Upper lobe of left lung (tissue), 6 donors: ENCODE measurements at regions not wholly inside any gene's neighbourhood (a gene's known extent, or its start where the extent isn't known, plus 50 kb on each side); places are given as distances from the start of the nearest gene placed in this dataset.
A peak's percentile ranks its signal among the peaks of the same experiment; 100 is the strongest.

Experiments
- ATAC-seq, 2 donors: fragments of 200-7000 bp; cut with Tn5 transposase; one replicate each; pipeline ENCODE4 v1.9.1; 2022; ENCODE audit warnings: mild to moderate bottlenecking in 2 of 2, moderate library complexity in 2 of 2; ENCODE audit not compliant: low FRiP score in 2 of 2
- DNase-seq, 2 donors: peaks; one replicate each; pipeline ENCODE4 v3.0.0-alpha.2; 2019 to 2020
- H3K27ac ChIP-seq, 4 donors: fragments of 200-600 bp; sonication (generic); one replicate each; pipeline ENCODE4 v1.5.1; 2016 to 2019
- H3K27me3 ChIP-seq, 4 donors: fragments of 200-600 bp; sonication (generic); one replicate each; pipeline ENCODE4 v1.5.1; 2017 to 2019
- H3K36me3 ChIP-seq, 4 donors: fragments of 200-600 bp; sonication (generic); one replicate each; pipeline ENCODE4 v1.5.1; 2016 to 2019
- H3K4me1 ChIP-seq, 4 donors: fragments of 200-600 bp; sonication (generic); one replicate each; pipeline ENCODE4 v1.5.1; 2018 to 2019
- H3K4me3 ChIP-seq, 4 donors: fragments of 200-600 bp; sonication (generic); one replicate each; pipeline ENCODE4 v1.5.1; 2017 to 2019; ENCODE audit warnings: mild to moderate bottlenecking in 2 of 4, moderate library complexity in 1 of 4
- H3K9me3 ChIP-seq, 4 donors: fragments of 200-600 bp; sonication (generic); one replicate each; pipeline ENCODE4 v1.5.1; 2018 to 2019
- CTCF ChIP-seq, 6 experiments: fragments of 450-650 bp in 4 of 6; fragments of 200-600 bp in 2 of 6; sonication (generic) in 2 of 6; IDR thresholded peaks; one replicate each; pipeline ENCODE4 v1.5.1; 2016 to 2019; ENCODE audit warnings: antibody characterized with exemption in 6 of 6
- EP300 ChIP-seq, 4 donors: sonication (generic); formaldehyde crosslinking; IDR thresholded peaks; one replicate each; pipeline ENCODE4 v1.5.1; 2017; ENCODE audit warnings: antibody characterized with exemption in 4 of 4, control low read depth in 2 of 4
- POLR2A ChIP-seq, 4 donors: fragments of 450-650 bp; IDR thresholded peaks; one replicate each; pipeline ENCODE4 v1.5.1; 2016 to 2017; ENCODE audit warnings: antibody characterized with exemption in 4 of 4, mild to moderate bottlenecking in 2 of 4
- POLR2AphosphoS5 ChIP-seq, 2 donors: sonication (generic); formaldehyde crosslinking; IDR thresholded peaks; one replicate each; pipeline ENCODE4 v1.5.1; 2017; ENCODE audit warnings: antibody characterized with exemption in 2 of 2
- whole genome bisulfite sequencing, 2 donors: methylation state at CpG; one replicate each; pipeline ENCODE4 v1.1.5; 2017 to 2018; 5-methylcytosine and 5-hydroxymethylcytosine counted together
- donor health status: DM: no; HTN: no; CAD: no; lungs with moderate emphysema.
- donor health status: DM: no; HTN: yes; CAD: no; lungs with severe emphysema.

GRCh38 chr16:89034573-89034961 lies 57.6 kb upstream of the CBFA2T3 start:
- TF ChIP-seq POLR2AphosphoS5 (IDR thresholded peaks at IDR 0.05) (no peak), EP300 (IDR thresholded peaks at IDR 0.05) (no peak), CTCF (IDR thresholded peaks at IDR 0.05) (no peak), POLR2A (IDR thresholded peaks at IDR 0.05) (no peak)
- no peak overlapping the region for H3K4me3 ChIP-seq
- H3K4me1 ChIP-seq, result peaks cover 0 to 3% (median 0%) of the 10 kb centered on the region in 4 donors
- 26 to 61% methylated on average over 8 to 10 of the region's 10 CpGs for WGBS, 2 donors
- H3K27me3 ChIP-seq, result peaks cover 0 to 8% (median 1%) of the 10 kb centered on the region in 4 donors
- ATAC-seq, result no peak
- H3K27ac ChIP-seq, result no peak overlapping the region
- DNase-seq, result peak in 1 of 2 donors; percentile 58
- peaks cover 0 to 3% (median 0%) of the 10 kb centered on the region in 4 donors for H3K9me3 ChIP-seq
- no peaks in the 10 kb centered on the region for H3K36me3 ChIP-seq

GRCh38 chr16:89034971-89035668 lies 58.1 kb upstream of the CBFA2T3 start:
- Histone ChIP-seq H3K9me3 (peaks cover 0 to 3% (median 0%) of the 10 kb centered on the region in 4 donors), H3K4me1 (peaks cover 0 to 3% (median 0%) of the 10 kb centered on the region in 4 donors), H3K4me3 (no peak overlapping the region), H3K36me3 (no peaks in the 10 kb centered on the region), H3K27ac (no peak overlapping the region), H3K27me3 (peaks cover 0 to 8% (median 1%) of the 10 kb centered on the region in 4 donors)
- TF ChIP-seq EP300 (IDR thresholded peaks at IDR 0.05) (no peak), POLR2A (IDR thresholded peaks at IDR 0.05) (no peak), POLR2AphosphoS5 (IDR thresholded peaks at IDR 0.05) (no peak), CTCF (IDR thresholded peaks at IDR 0.05) (no peak)
- DNase-seq (no peak), ATAC-seq (no peak)
- WGBS, 2 donors, result 49 to 58% methylated on average over 23 of the region's 23 CpGs

GRCh38 chr16:89035669-89036570 lies 57.7 kb upstream of the ACSF3 start:
- H3K27me3 ChIP-seq, result peaks cover 0 to 8% (median 1%) of the 10 kb centered on the region in 4 donors
- TF ChIP-seq POLR2AphosphoS5 (IDR thresholded peaks at IDR 0.05) (no peak), EP300 (IDR thresholded peaks at IDR 0.05) (no peak), CTCF (IDR thresholded peaks at IDR 0.05) (no peak), POLR2A (IDR thresholded peaks at IDR 0.05) (no peak)
- no peak overlapping the region for H3K4me3 ChIP-seq
- H3K9me3 ChIP-seq, result peaks cover 0 to 3% (median 0%) of the 10 kb centered on the region in 4 donors
- DNase-seq (no peak), ATAC-seq (no peak)
- H3K36me3 ChIP-seq, result no peaks in the 10 kb centered on the region
- peaks cover 0 to 3% (median 0%) of the 10 kb centered on the region in 4 donors for H3K4me1 ChIP-seq
- WGBS, 2 donors, result 63 to 67% methylated on average over 17 to 21 of the region's 22 CpGs
- no peak overlapping the region for H3K27ac ChIP-seq

GRCh38 chr16:89036776-89037175 lies 56.9 kb upstream of the ACSF3 start:
- H3K9me3 ChIP-seq, result no peaks in the 10 kb centered on the region
- TF ChIP-seq POLR2AphosphoS5 (IDR thresholded peaks at IDR 0.05) (no peak), EP300 (IDR thresholded peaks at IDR 0.05) (no peak)
- peak in 1 of 2 donors; percentile 57 for DNase-seq
- H3K27ac ChIP-seq, result no peak overlapping the region
- 83 to 87% methylated on average over 7 to 15 of the region's 15 CpGs for WGBS, 2 donors
- H3K4me1 ChIP-seq, result peaks cover 0 to under 1% (median 0%) of the 10 kb centered on the region in 4 donors
- ATAC-seq, result no peak
- H3K36me3 ChIP-seq, result no peaks in the 10 kb centered on the region
- H3K4me3 ChIP-seq, result no peak overlapping the region
- peaks cover 0 to 8% (median 1%) of the 10 kb centered on the region in 4 donors for H3K27me3 ChIP-seq
